HEK293 (cell line): ENCODE measurements at regions not wholly inside any gene's neighbourhood (a gene's known extent, or its start where the extent isn't known, plus 50 kb on each side); places are given as distances from the start of the nearest gene placed in this dataset.

Experiments used
- CTCF ChIA-PET: fragments of 350-600 bp; formaldehyde crosslinking; extraction: SDS; loops from one replicate; lab custom pipeline; 2021; ENCODE audit warnings: antibody characterized with exemption; lab: Yijun Ruan, JAX
- POLR2A ChIA-PET: fragments of 300-600 bp; formaldehyde crosslinking; extraction: SDS; loops from one replicate; lab custom pipeline; 2020; ENCODE audit warnings: antibody characterized with exemption, inconsistent platforms; lab: Yijun Ruan, JAX
- H3K27ac ChIP-seq: fragments of 200-500 bp; sonication (Bioruptor generic); 2 replicates; pipeline ENCODE4 v1.5.1; 2014; ENCODE audit warnings: low read depth, low read length, control low read depth, inconsistent platforms; ENCODE audit errors: extremely low read depth
- H3K36me3 ChIP-seq, 2 experiments: fragments of 200-500 bp in 1 of 2; sonication (Bioruptor generic) in 1 of 2; 1 replicate in 1 of 2; 2 replicates in 1 of 2; pipeline ENCODE4 v1.5.1; 2014 to 2017; ENCODE audit warnings: inconsistent platforms in 2 of 2, low read length in 2 of 2; ENCODE audit not compliant: control insufficient read depth in 2 of 2, insufficient read depth in 1 of 2
- H3K4me1 ChIP-seq: fragments of 200-500 bp; sonication (Bioruptor generic); 2 replicates; pipeline ENCODE4 v1.5.1; 2014; ENCODE audit warnings: mild to moderate bottlenecking, low read length, inconsistent platforms; ENCODE audit not compliant: control insufficient read depth, insufficient read depth
- H3K4me3 ChIP-seq: 2 replicates; pipeline ENCODE4 v1.5.1; 2011; ENCODE audit warnings: low read depth, mild to moderate bottlenecking, control low read depth, low read length, moderate library complexity
- H3K9me3 ChIP-seq: fragments of 200-500 bp; sonication (Bioruptor generic); 2 replicates; pipeline ENCODE4 v1.5.1; 2014; ENCODE audit warnings: low read depth, low read length, inconsistent platforms; ENCODE audit not compliant: control insufficient read depth, insufficient read depth
- GLI4 ChIP-seq: fragments of 450-650 bp; formaldehyde crosslinking; IDR thresholded peaks from 2 replicates; pipeline ENCODE4 v1.5.1; 2016; ENCODE audit warnings: missing biosample characterization, missing genetic modification characterization
- GLIS2 ChIP-seq: fragments of 450-650 bp; formaldehyde crosslinking; IDR thresholded peaks from 2 replicates; pipeline ENCODE4 v1.5.1; 2016; ENCODE audit warnings: missing biosample characterization, missing genetic modification characterization
- SCRT2 ChIP-seq: fragments of 450-650 bp; formaldehyde crosslinking; IDR thresholded peaks from 2 replicates; pipeline ENCODE4 v1.5.1; 2016; ENCODE audit warnings: missing biosample characterization, missing genetic modification characterization
- SETDB1 ChIP-seq: IDR thresholded peaks from one replicate; pipeline ENCODE4 v1.6.1; 2017; ENCODE audit warnings: mild to moderate bottlenecking, low read length, moderate library complexity, mixed read lengths; ENCODE audit not compliant: insufficient read length
- TCF7L2 ChIP-seq: IDR thresholded peaks from 2 replicates; pipeline ENCODE4 v1.6.1; 2011; ENCODE audit warnings: low read depth, mild to moderate bottlenecking, inconsistent platforms, low read length, moderate library complexity, borderline replicate concordance
- ZBTB10 ChIP-seq: fragments of 450-650 bp; formaldehyde crosslinking; IDR thresholded peaks from 2 replicates; pipeline ENCODE4 v1.5.1; 2016; ENCODE audit warnings: missing biosample characterization, missing genetic modification characterization
- ZBTB21 ChIP-seq: fragments of 450-650 bp; formaldehyde crosslinking; IDR thresholded peaks from 2 replicates; pipeline ENCODE4 v1.5.1; 2017; ENCODE audit warnings: missing biosample characterization, missing genetic modification characterization
- ZBTB26 ChIP-seq: fragments of 450-650 bp; formaldehyde crosslinking; optimal IDR thresholded peaks from 2 replicates; pipeline ENCODE3; 2016; ENCODE audit warnings: missing biosample characterization, mild to moderate bottlenecking, missing genetic modification characterization
- ZBTB48 ChIP-seq: fragments of 450-650 bp; formaldehyde crosslinking; IDR thresholded peaks from 2 replicates; pipeline ENCODE4 v1.5.1; 2016; ENCODE audit warnings: missing biosample characterization, missing genetic modification characterization
- ZBTB49 ChIP-seq: fragments of 450-650 bp; formaldehyde crosslinking; IDR thresholded peaks from 2 replicates; pipeline ENCODE4 v1.5.1; 2016; ENCODE audit warnings: missing biosample characterization, missing genetic modification characterization, low read depth
- ZNF138 ChIP-seq: fragments of 450-650 bp; formaldehyde crosslinking; IDR thresholded peaks from 2 replicates; pipeline ENCODE4 v1.5.1; 2016; ENCODE audit warnings: missing biosample characterization, missing genetic modification characterization, borderline replicate concordance
- ZNF146 ChIP-seq: fragments of 450-650 bp; formaldehyde crosslinking; IDR thresholded peaks from 2 replicates; pipeline ENCODE4 v1.5.1; 2016; ENCODE audit warnings: missing biosample characterization, missing genetic modification characterization
- ZNF169 ChIP-seq: fragments of 450-650 bp; formaldehyde crosslinking; IDR thresholded peaks from 2 replicates; pipeline ENCODE4 v1.5.1; 2016; ENCODE audit warnings: missing biosample characterization, missing genetic modification characterization
- ZNF302 ChIP-seq: fragments of 450-650 bp; formaldehyde crosslinking; IDR thresholded peaks from 2 replicates; pipeline ENCODE4 v1.5.1; 2016; ENCODE audit warnings: missing biosample characterization, missing genetic modification characterization, low read depth
- ZNF311 ChIP-seq: fragments of 450-650 bp; formaldehyde crosslinking; IDR thresholded peaks from 2 replicates; pipeline ENCODE4 v1.5.1; 2017; ENCODE audit warnings: missing biosample characterization, missing genetic modification characterization, borderline replicate concordance
- ZNF394 ChIP-seq: fragments of 450-650 bp; formaldehyde crosslinking; IDR thresholded peaks from 2 replicates; pipeline ENCODE4 v1.5.1; 2016; ENCODE audit warnings: missing biosample characterization, missing genetic modification characterization, mild to moderate bottlenecking, moderate library complexity, borderline replicate concordance
- ZNF416 ChIP-seq: fragments of 450-650 bp; formaldehyde crosslinking; IDR thresholded peaks from 2 replicates; pipeline ENCODE4 v1.5.1; 2016; ENCODE audit warnings: missing biosample characterization, missing genetic modification characterization
- ZNF529 ChIP-seq: fragments of 450-650 bp; formaldehyde crosslinking; IDR thresholded peaks from 2 replicates; pipeline ENCODE4 v1.5.1; 2017; ENCODE audit warnings: missing genetic modification characterization, missing biosample characterization; ENCODE audit not compliant: insufficient replicate concordance
- ZNF548 ChIP-seq: fragments of 450-650 bp; formaldehyde crosslinking; IDR thresholded peaks from 2 replicates; pipeline ENCODE4 v1.5.1; 2016; ENCODE audit warnings: missing biosample characterization, missing genetic modification characterization
- ZNF600 ChIP-seq: fragments of 450-650 bp; formaldehyde crosslinking; IDR thresholded peaks from 2 replicates; pipeline ENCODE4 v1.5.1; 2016; ENCODE audit warnings: missing biosample characterization, missing genetic modification characterization
- ZNF626 ChIP-seq: fragments of 450-650 bp; sonication (Bioruptor Pico); formaldehyde crosslinking; IDR thresholded peaks from 2 replicates; pipeline ENCODE4 v1.5.1; 2018; ENCODE audit warnings: missing biosample characterization, missing genetic modification characterization, inconsistent platforms
- ZNF645 ChIP-seq: fragments of 450-650 bp; formaldehyde crosslinking; IDR thresholded peaks from 2 replicates; pipeline ENCODE4; 2016; ENCODE audit warnings: missing biosample characterization, missing genetic modification characterization
- ZNF701 ChIP-seq: fragments of 450-650 bp; formaldehyde crosslinking; IDR thresholded peaks from 2 replicates; pipeline ENCODE4 v1.5.1; 2016; ENCODE audit warnings: missing biosample characterization, missing genetic modification characterization
- ZNF747 ChIP-seq: fragments of 450-650 bp; formaldehyde crosslinking; IDR thresholded peaks from 2 replicates; pipeline ENCODE4 v1.5.1; 2016; ENCODE audit warnings: missing biosample characterization, missing genetic modification characterization
- ZNF777 ChIP-seq: fragments of 450-650 bp; formaldehyde crosslinking; IDR thresholded peaks from 2 replicates; pipeline ENCODE4 v1.5.1; 2017; ENCODE audit warnings: missing biosample characterization, missing genetic modification characterization, borderline replicate concordance
- TF ChIP-seq, protein P1 (sequence below): fragments of 450-650 bp; formaldehyde crosslinking; IDR thresholded peaks from 2 replicates; pipeline ENCODE4 v1.5.1; 2016; ENCODE audit warnings: missing biosample characterization, missing genetic modification characterization

GRCh38 chr9:16954040-16954439 is 83.6 kb upstream of the BNC2 start (continued):
- TF ChIP-seq ZNF138, result no peak
- no peak for TF ChIP-seq ZNF416 (tag by site-specific recombination)
- TF ChIP-seq ZNF747, result no peak
- TF ChIP-seq ZNF394 (tag by site-specific recombination), result no peak

- TF ChIP-seq SCRT2 (tag by site-specific recombination) (no peak), ZBTB21 (tag by site-specific recombination) (no peak), TCF7L2 (no peak)
- Histone ChIP-seq H3K4me3 (no peak overlapping the region), H3K27ac (no peak overlapping the region), H3K36me3 (no peaks in the 10 kb centered on the region), H3K9me3 (no peaks in the 10 kb centered on the region), H3K4me1 (peaks cover 10% of the 10 kb centered on the region)
- CTCF ChIA-PET, result interaction anchor here (0.7 kb wide), 1 partner anchor 15 kb away, joined by 3 read pairs; no protein-coding TSS in a partner anchor
- POLR2A ChIA-PET, result no interaction called here
These were observed 81.0 kb upstream of the BNC2 start for GRCh38 chr9:16951502-16951901.

DNA sequence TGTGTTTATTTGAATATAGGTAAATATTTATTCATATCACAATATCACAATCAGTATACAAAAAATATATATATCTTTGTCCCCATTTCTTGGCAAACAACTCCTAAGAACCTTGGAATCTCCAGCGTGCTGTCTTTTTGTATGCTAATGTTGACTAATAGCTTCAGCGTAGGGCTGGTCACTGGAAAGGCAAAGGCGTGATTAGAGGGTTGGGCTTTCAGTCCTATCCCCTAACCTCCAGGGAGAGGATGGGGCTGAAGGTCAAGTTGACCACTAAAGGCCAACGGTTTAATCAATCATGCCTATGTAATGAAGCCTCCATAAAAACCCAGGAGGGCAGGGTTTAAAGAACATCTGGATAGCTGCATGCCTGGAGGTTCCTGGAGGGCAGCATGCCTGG is 79.6 kb upstream of the BNC2 start:
- ChIA-PET POLR2A (no interaction called here), CTCF (interaction anchor here (0.7 kb wide), 1 partner anchor 221 kb away, joined by 3 read pairs; no protein-coding TSS in a partner anchor)
- Histone ChIP-seq H3K27ac (no peak overlapping the region), H3K4me3 (no peak overlapping the region), H3K36me3 (no peaks in the 10 kb centered on the region), H3K9me3 (no peaks in the 10 kb centered on the region), H3K4me1 (peaks cover 10% of the 10 kb centered on the region)
- no peak for TF ChIP-seq ZNF645 (tag by site-specific recombination)
- no peak for TF ChIP-seq ZNF600 (tag by site-specific recombination)
- TF ChIP-seq ZNF701 (tag by site-specific recombination), result no peak
- TF ChIP-seq GLI4 (tag by site-specific recombination), result no peak
- no peak for TF ChIP-seq ZNF169
- TF ChIP-seq ZNF311 (tag by site-specific recombination), result no peak
- no peak for TF ChIP-seq SETDB1
- TF ChIP-seq ZNF529 (tag by site-specific recombination), result no peak
- TF ChIP-seq ZNF146, result no peak
- no peak for TF ChIP-seq ZBTB26 (tag by site-specific recombination)
- TF ChIP-seq ZNF548, result no peak
- TF ChIP-seq GLIS2 (tag by site-specific recombination), result no peak
- TF ChIP-seq, protein P1, sequence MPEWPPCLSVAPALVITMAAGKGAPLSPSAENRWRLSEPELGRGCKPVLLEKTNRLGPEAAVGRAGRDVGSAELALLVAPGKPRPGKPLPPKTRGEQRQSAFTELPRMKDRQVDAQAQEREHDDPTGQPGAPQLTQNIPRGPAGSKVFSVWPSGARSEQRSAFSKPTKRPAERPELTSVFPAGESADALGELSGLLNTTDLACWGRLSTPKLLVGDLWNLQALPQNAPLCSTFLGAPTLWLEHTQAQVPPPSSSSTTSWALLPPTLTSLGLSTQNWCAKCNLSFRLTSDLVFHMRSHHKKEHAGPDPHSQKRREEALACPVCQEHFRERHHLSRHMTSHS (tag by site-specific recombination), result no peak
- no peak for TF ChIP-seq ZNF302 (tag by site-specific recombination)
- no peak for TF ChIP-seq ZNF626 (tag by site-specific recombination)
- no peak for TF ChIP-seq ZBTB49 (tag by site-specific recombination)
- no peak for TF ChIP-seq ZBTB48
- no peak for TF ChIP-seq ZNF777 (tag by site-specific recombination)
- TF ChIP-seq ZBTB10 (tag by site-specific recombination), result no peak
